HG03064 (cell line): ENCODE measurements at regions not wholly inside any gene's neighbourhood (a gene's known extent, or its start where the extent isn't known, plus 50 kb on each side); places are given as distances from the start of the nearest gene placed in this dataset.
"Not testable (repeated sequence)": the region's sequence is repeated elsewhere in the genome, so short reads cannot be mapped to it uniquely, and the experiment has no call there.

ENCODE experiments used
- ATAC-seq: cut with Tn5 transposase; IDR thresholded peaks from one replicate; pipeline ENCODE4 v1.9.1; 2021; ENCODE audit warnings: low read depth; ENCODE audit not compliant: unreplicated experiment

GRCh38 chr5:9817819-9818218, 187.7 kb upstream of the TAS2R1 start:
- no peak for ATAC-seq

GRCh38 chr5:9815051-9815450, 184.9 kb upstream of the TAS2R1 start:
- ATAC-seq = no peak

GRCh38 chr5:9813305-9813704, 183.2 kb upstream of the TAS2R1 start:
- no peak for ATAC-seq

GRCh38 chr5:9807366-9807765, 177.2 kb upstream of the TAS2R1 start:
- not testable (repeated sequence) for ATAC-seq

GRCh38 chr5:9801908-9802307, 171.8 kb upstream of the TAS2R1 start:
- ATAC-seq = no peak

- ATAC-seq = no peak
These were observed 169.5 kb upstream of the TAS2R1 start for GRCh38 chr5:9799606-9800005.

- ATAC-seq = no peak
These were observed 160.1 kb upstream of the TAS2R1 start for GRCh38 chr5:9790276-9790675.

GRCh38 chr5:9789777-9790176, 159.6 kb upstream of the TAS2R1 start:
- ATAC-seq = no peak

- no peak for ATAC-seq
These were observed 157.9 kb upstream of the TAS2R1 start for GRCh38 chr5:9787861-9788600.

- ATAC-seq = no peak
These were observed 156.5 kb upstream of the TAS2R1 start for GRCh38 chr5:9786380-9787360.

GRCh38 chr5:9785751-9786150, 155.6 kb upstream of the TAS2R1 start:
- no peak for ATAC-seq

- no peak for ATAC-seq
These were observed 154.1 kb upstream of the TAS2R1 start for GRCh38 chr5:9784231-9784630.

GRCh38 chr5:9782826-9783560, 152.8 kb upstream of the TAS2R1 start:
- ATAC-seq = no peak

GRCh38 chr5:9781890-9782289, 151.7 kb upstream of the TAS2R1 start:
- no peak for ATAC-seq

- ATAC-seq = no peak
These were observed 151.1 kb upstream of the TAS2R1 start for GRCh38 chr5:9781275-9781674.

- no peak for ATAC-seq
These were observed 150.3 kb upstream of the TAS2R1 start for GRCh38 chr5:9780501-9780900.

- no peak for ATAC-seq
These were observed 146.4 kb upstream of the TAS2R1 start for GRCh38 chr5:9776525-9776924.

GRCh38 chr5:9775339-9775738, 145.2 kb upstream of the TAS2R1 start:
- ATAC-seq = no peak

- ATAC-seq = no peak
These were observed 144.4 kb upstream of the TAS2R1 start for GRCh38 chr5:9774472-9775079.

GRCh38 chr5:9771079-9771478, 140.9 kb upstream of the TAS2R1 start:
- no peak for ATAC-seq

- ATAC-seq = no peak
These were observed 136.4 kb upstream of the TAS2R1 start for GRCh38 chr5:9766581-9766980.
